IMR-90 (cell line): ENCODE measurements at regions not wholly inside any gene's neighbourhood (a gene's known extent, or its start where the extent isn't known, plus 50 kb on each side); places are given as distances from the start of the nearest gene placed in this dataset.

Experiments used
- CEBPB ChIP-seq: IDR thresholded peaks from 2 replicates; pipeline ENCODE4 v1.6.1; 2012; ENCODE audit warnings: low read depth, low read length, improper control_type of control experiment
- CTCF ChIP-seq: conservative IDR thresholded peaks from 2 replicates; pipeline ENCODE4 v1.5.1; 2012; ENCODE audit warnings: mild to moderate bottlenecking, low read depth, low read length, improper control_type of control experiment
- POLR2A ChIP-seq: IDR thresholded peaks from 2 replicates; pipeline ENCODE4 v1.6.1; 2012; ENCODE audit warnings: mild to moderate bottlenecking, low read depth, low read length
- RAD21 ChIP-seq: IDR thresholded peaks from 2 replicates; pipeline ENCODE4 v1.6.1; 2012; ENCODE audit warnings: low read length, improper control_type of control experiment
- RCOR1 ChIP-seq: IDR thresholded peaks from 2 replicates; pipeline ENCODE4 v1.6.1; 2012; ENCODE audit warnings: mild to moderate bottlenecking, low read length, improper control_type of control experiment; ENCODE audit not compliant: insufficient replicate concordance

- no peak for TF ChIP-seq POLR2A
- no peak for TF ChIP-seq CEBPB
- no peak for TF ChIP-seq RCOR1
- TF ChIP-seq RAD21: no peak
- TF ChIP-seq CTCF: no peak
Observed at GRCh38 chr13:107642831-107643230, 572.5 kb downstream of the LIG4 start.
